ENCODE measurements at regions not wholly inside any gene's neighbourhood (a gene's known extent, or its start where the extent isn't known, plus 50 kb on each side); places are given as distances from the start of the nearest gene placed in this dataset.
"Not testable (repeated sequence)": the region's sequence is repeated elsewhere in the genome, so short reads cannot be mapped to it uniquely, and the experiment has no call there.

- H4K20me1 ChIP-seq, H3K4me3 ChIP-seq, H3K4me1 ChIP-seq, H3K36me3 ChIP-seq, H3K9ac ChIP-seq, H3K27ac ChIP-seq, H3K9me3 ChIP-seq, H3K4me2 ChIP-seq, H3K27me3 ChIP-seq: not testable (repeated sequence)
Observed at GRCh38 chr9:39542157-39542556, 186.7 kb downstream of the SPATA31A1 start.

GRCh38 chr9:39545079-39545478, 189.6 kb downstream of the SPATA31A1 start:
- H3K4me3 ChIP-seq, H3K9ac ChIP-seq, H3K27me3 ChIP-seq, H3K36me3 ChIP-seq, H3K4me2 ChIP-seq, H4K20me1 ChIP-seq, H3K27ac ChIP-seq, H3K4me1 ChIP-seq, H3K9me3 ChIP-seq: not testable (repeated sequence)

GRCh38 chr9:39550573-39550972, 195.1 kb downstream of the SPATA31A1 start:
- H3K4me2 ChIP-seq, H3K27me3 ChIP-seq, H3K36me3 ChIP-seq, H3K9me3 ChIP-seq, H3K4me3 ChIP-seq, H3K9ac ChIP-seq, H4K20me1 ChIP-seq, H3K4me1 ChIP-seq, H3K27ac ChIP-seq: not testable (repeated sequence)

- not testable (repeated sequence) for H3K27ac ChIP-seq, H3K9me3 ChIP-seq, H3K4me1 ChIP-seq, H4K20me1 ChIP-seq, H3K4me3 ChIP-seq, H3K4me2 ChIP-seq, H3K9ac ChIP-seq, H3K27me3 ChIP-seq, H3K36me3 ChIP-seq
Observed at GRCh38 chr9:39551544-39551943, 196.1 kb downstream of the SPATA31A1 start.

- not testable (repeated sequence) for H3K4me2 ChIP-seq, H4K20me1 ChIP-seq, H3K9ac ChIP-seq, H3K4me3 ChIP-seq, H3K36me3 ChIP-seq, H3K27me3 ChIP-seq, H3K9me3 ChIP-seq, H3K27ac ChIP-seq, H3K4me1 ChIP-seq
Observed at GRCh38 chr9:39552242-39552881, 196.9 kb downstream of the SPATA31A1 start.

GRCh38 chr9:39554352-39554751, 198.9 kb downstream of the SPATA31A1 start:
- not testable (repeated sequence) for H3K9ac ChIP-seq, H4K20me1 ChIP-seq, H3K4me1 ChIP-seq, H3K27me3 ChIP-seq, H3K4me3 ChIP-seq, H3K4me2 ChIP-seq, H3K36me3 ChIP-seq, H3K9me3 ChIP-seq, H3K27ac ChIP-seq

- H3K36me3 ChIP-seq, H3K27me3 ChIP-seq, H4K20me1 ChIP-seq, H3K4me3 ChIP-seq, H3K27ac ChIP-seq, H3K4me1 ChIP-seq, H3K4me2 ChIP-seq, H3K9me3 ChIP-seq, H3K9ac ChIP-seq: not testable (repeated sequence)
Observed at GRCh38 chr9:39559384-39559783, 203.9 kb downstream of the SPATA31A1 start.

GRCh38 chr9:39566782-39567181, 211.3 kb downstream of the SPATA31A1 start:
- not testable (repeated sequence) for H3K9ac ChIP-seq, H3K9me3 ChIP-seq, H4K20me1 ChIP-seq, H3K4me2 ChIP-seq, H3K4me3 ChIP-seq, H3K4me1 ChIP-seq, H3K27me3 ChIP-seq, H3K27ac ChIP-seq, H3K36me3 ChIP-seq

- H3K4me2 ChIP-seq, H3K4me3 ChIP-seq, H3K27ac ChIP-seq: not testable (repeated sequence)
Observed at GRCh38 chr9:39567396-39567795, 211.9 kb downstream of the SPATA31A1 start.

GRCh38 chr9:39568900-39569299, 213.4 kb downstream of the SPATA31A1 start:
- H3K4me2 ChIP-seq, H3K4me3 ChIP-seq, H3K9ac ChIP-seq, H4K20me1 ChIP-seq, H3K36me3 ChIP-seq, H3K4me1 ChIP-seq, H3K27me3 ChIP-seq, H3K27ac ChIP-seq, H3K9me3 ChIP-seq: not testable (repeated sequence)

More at GRCh38 chr9:39567396-39567795, 211.9 kb downstream of the SPATA31A1 start:
- not testable (repeated sequence) for H3K27me3 ChIP-seq, H4K20me1 ChIP-seq, H3K4me1 ChIP-seq, H3K9me3 ChIP-seq, H3K36me3 ChIP-seq, H3K9ac ChIP-seq

GRCh38 chr9:39573024-39574022, 217.9 kb downstream of the SPATA31A1 start:
- not testable (repeated sequence) for H3K27ac ChIP-seq, H3K9ac ChIP-seq, H3K4me2 ChIP-seq, H3K9me3 ChIP-seq, H3K27me3 ChIP-seq, H3K36me3 ChIP-seq, H4K20me1 ChIP-seq, H3K4me1 ChIP-seq, H3K4me3 ChIP-seq

- not testable (repeated sequence) for H3K36me3 ChIP-seq, H3K9ac ChIP-seq
Observed at GRCh38 chr9:39579000-39579399, 223.5 kb downstream of the SPATA31A1 start.

GRCh38 chr9:39581296-39581695, 225.8 kb downstream of the SPATA31A1 start:
- not testable (repeated sequence) for H3K36me3 ChIP-seq, H3K27me3 ChIP-seq, H4K20me1 ChIP-seq, H3K9me3 ChIP-seq, H3K4me2 ChIP-seq, H3K27ac ChIP-seq, H3K4me3 ChIP-seq, H3K9ac ChIP-seq, H3K4me1 ChIP-seq

More at GRCh38 chr9:39579000-39579399, 223.5 kb downstream of the SPATA31A1 start:
- not testable (repeated sequence) for H3K9me3 ChIP-seq, H3K4me3 ChIP-seq, H3K4me1 ChIP-seq, H3K27ac ChIP-seq, H4K20me1 ChIP-seq, H3K4me2 ChIP-seq, H3K27me3 ChIP-seq

- not testable (repeated sequence) for H3K4me1 ChIP-seq, H4K20me1 ChIP-seq, H3K4me3 ChIP-seq, H3K4me2 ChIP-seq, H3K9ac ChIP-seq, H3K9me3 ChIP-seq, H3K27me3 ChIP-seq, H3K27ac ChIP-seq, H3K36me3 ChIP-seq
Observed at GRCh38 chr9:39582677-39583412, 227.4 kb downstream of the SPATA31A1 start.
